PC-3 (cell line): ENCODE measurements at regions not wholly inside any gene's neighbourhood (a gene's known extent, or its start where the extent isn't known, plus 50 kb on each side); places are given as distances from the start of the nearest gene placed in this dataset.

Experiments
- CTCF ChIP-seq: fragments of 300-600 bp; sonication (generic); conservative IDR thresholded peaks from 2 replicates; pipeline ENCODE4 v1.5.1; 2017; ENCODE audit warnings: antibody characterized with exemption, low read depth, mild to moderate bottlenecking, low read length
- EZH2 ChIP-seq: fragments of 300-600 bp; sonication (generic); IDR thresholded peaks from one replicate; pipeline ENCODE4 v1.6.1; 2017; ENCODE audit warnings: antibody characterized with exemption, mild to moderate bottlenecking, low read length; ENCODE audit not compliant: unreplicated experiment

GRCh38 chr19:31900991-31901390 lies 444.4 kb upstream of the ZNF507 start:
- TF ChIP-seq CTCF (no peak), EZH2 (no peak)
